HCT116 (cell line): ENCODE measurements at regions not wholly inside any gene's neighbourhood (a gene's known extent, or its start where the extent isn't known, plus 50 kb on each side); places are given as distances from the start of the nearest gene placed in this dataset.
"Not testable (repeated sequence)": the region's sequence is repeated elsewhere in the genome, so short reads cannot be mapped to it uniquely, and the experiment has no call there.

Experiments used
- ATAC-seq: fragments of 200-7000 bp; cut with Tn5 transposase; 2 replicates; pipeline ENCODE4 v1.9.1; 2020; ENCODE audit warnings: mild to moderate bottlenecking, moderate library complexity
- BruUV-seq: library from RNA; stranded (reverse); fragments of 400-500 nt; replicated peaks from 2 replicates; lab custom pipeline; 2021; lab: Mats Ljungman, UMichigan
- CTCF ChIA-PET: fragments of 300-600 bp; sonication (Branson Sonifier 250); formaldehyde crosslinking; loops from one replicate; lab custom pipeline; 2021; ENCODE audit warnings: antibody characterized with exemption; lab: Charles Lee
- POLR2A ChIA-PET: fragments of 300-600, 350-600 bp; sonication (Branson Sonifier 250); formaldehyde crosslinking; loops from one replicate; lab custom pipeline; 2021; ENCODE audit warnings: antibody characterized with exemption; lab: Charles Lee
- RAD21 ChIA-PET, 2 experiments: fragments of 300-600 bp; sonication (Branson Sonifier 250); formaldehyde crosslinking; loops; one replicate each; lab custom pipeline; 2023; ENCODE audit warnings: low total read pairs in 2 of 2; ENCODE audit not compliant: uncharacterized antibody in 2 of 2, unreplicated experiment in 2 of 2, low non-redundant PET in 1 of 2; lab: Charles Lee
- DNase-seq: peaks from one replicate; pipeline ENCODE4 v3.0.0-alpha.2; 2010; ENCODE audit warnings: low read depth, low spot score
- H2AFZ ChIP-seq: fragments of 200-600 bp; shearing (Covaris generic), sonication (generic); 2 replicates; pipeline ENCODE4 v1.6.1; 2017; ENCODE audit warnings: low read depth, mixed run types, mixed read lengths, antibody characterized with exemption, low read length; ENCODE audit not compliant: poor library complexity, severe bottlenecking
- H3K27ac ChIP-seq: 2 replicates; pipeline ENCODE4 v1.5.1; 2012; ENCODE audit warnings: low read depth, low read length
- H3K27me3 ChIP-seq: fragments of 200-600 bp; sonication (generic); 2 replicates; pipeline ENCODE4 v1.6.1; 2016; ENCODE audit warnings: mixed run types, low read length, mixed read lengths; ENCODE audit not compliant: insufficient read depth
- H3K36me3 ChIP-seq, 2 experiments: fragments of 200-500 bp in 1 of 2; fragments of 200-600 bp in 1 of 2; sonication (Bioruptor generic) in 1 of 2; sonication (generic) in 1 of 2; 2 replicates each; pipeline versions ENCODE4 v1.5.1 to v1.6.1; 2014 to 2016; ENCODE audit warnings: low read length in 2 of 2, inconsistent platforms in 1 of 2, mixed read lengths in 1 of 2, mixed run types in 1 of 2; ENCODE audit not compliant: insufficient read depth in 2 of 2, control insufficient read depth in 1 of 2
- H3K4me1 ChIP-seq, 2 experiments: fragments of 200-600 bp in 1 of 2; sonication (generic) in 1 of 2; 2 replicates each; pipeline versions ENCODE4 v1.5.1 to v1.6.1; 2012 to 2017; ENCODE audit warnings: low read length in 2 of 2, inconsistent platforms in 1 of 2, mild to moderate bottlenecking in 1 of 2, mixed read lengths in 1 of 2, mixed run types in 1 of 2, moderate library complexity in 1 of 2; ENCODE audit not compliant: insufficient read depth in 2 of 2, control insufficient read depth in 1 of 2
- H3K4me2 ChIP-seq: fragments of 200-600 bp; sonication (generic); 2 replicates; pipeline ENCODE4 v1.6.1; 2017; ENCODE audit warnings: mixed run types, low read length, mixed read lengths
- H3K4me3 ChIP-seq, 2 experiments: fragments of 200-600 bp in 1 of 2; sonication (generic) in 1 of 2; replicated peaks in 1 of 2; 2 replicates each; pipeline ENCODE4 v1.5.1; 2011 to 2016; ENCODE audit warnings: low read length in 2 of 2, control low read depth in 1 of 2, low read depth in 1 of 2, mild to moderate bottlenecking in 1 of 2, mixed read lengths in 1 of 2, mixed run types in 1 of 2
- H3K79me2 ChIP-seq: fragments of 200-600 bp; sonication (generic); 2 replicates; pipeline ENCODE4 v1.6.1; 2017; ENCODE audit warnings: mild to moderate bottlenecking, mixed run types, low read length, moderate library complexity, mixed read lengths; ENCODE audit not compliant: insufficient read depth
- H3K9ac ChIP-seq: fragments of 200-600 bp; sonication (generic); 2 replicates; pipeline ENCODE4 v1.6.1; 2016; ENCODE audit warnings: low read length, mixed read lengths
- H3K9me2 ChIP-seq: fragments of 200-600 bp; sonication (generic), shearing (Covaris generic); 2 replicates; pipeline ENCODE4 v1.6.1; 2017; ENCODE audit warnings: mixed run types, mild to moderate bottlenecking, moderate library complexity; ENCODE audit not compliant: insufficient read depth
- H3K9me3 ChIP-seq, 2 experiments: fragments of 200-500 bp in 1 of 2; fragments of 200-600 bp in 1 of 2; sonication (Bioruptor generic) in 1 of 2; sonication (generic) in 1 of 2; 2 replicates each; pipeline ENCODE4 v1.6.1; 2014 to 2017; ENCODE audit warnings: low read length in 2 of 2, mixed read lengths in 2 of 2, inconsistent platforms in 1 of 2, low read depth in 1 of 2, mild to moderate bottlenecking in 1 of 2, mixed run types in 1 of 2, moderate library complexity in 1 of 2; ENCODE audit not compliant: control insufficient read depth in 1 of 2, insufficient read depth in 1 of 2
- H4K20me1 ChIP-seq: fragments of 200-600 bp; sonication (generic), shearing (Covaris generic); 2 replicates; pipeline ENCODE4 v1.6.1; 2017; ENCODE audit warnings: mixed run types, mild to moderate bottlenecking, moderate library complexity; ENCODE audit not compliant: insufficient read depth
- EGR1 ChIP-seq: IDR thresholded peaks from 2 replicates; pipeline ENCODE4 v1.6.1; 2012; ENCODE audit warnings: low read depth
- ELF1 ChIP-seq: IDR thresholded peaks from 2 replicates; pipeline ENCODE4 v1.6.1; 2012; ENCODE audit warnings: low read depth, borderline replicate concordance
- FOSL1 ChIP-seq: IDR thresholded peaks from 2 replicates; pipeline ENCODE4 v1.6.1; 2012; ENCODE audit warnings: low read depth
- POLR2A ChIP-seq: IDR thresholded peaks from 2 replicates; pipeline ENCODE4 v1.7.0; 2011; ENCODE audit warnings: borderline replicate concordance; ENCODE audit not compliant: insufficient read depth, insufficient read length; ENCODE audit errors: extremely low read depth
- POLR2AphosphoS5 ChIP-seq: IDR thresholded peaks from 2 replicates; pipeline ENCODE4 v1.6.1; 2011; ENCODE audit warnings: mild to moderate bottlenecking, low read depth, low read length, moderate library complexity
- SIN3A ChIP-seq: IDR thresholded peaks from 2 replicates; pipeline ENCODE4 v1.6.1; 2012; ENCODE audit warnings: low read depth
- SP1 ChIP-seq: IDR thresholded peaks from 2 replicates; pipeline ENCODE4 v1.6.1; 2012; ENCODE audit warnings: low read depth
- ZFX ChIP-seq: fragments of 450-650 bp; IDR thresholded peaks from 2 replicates; pipeline ENCODE4 v1.6.1; 2017
- ZNF274 ChIP-seq: fragments of 200-500 bp; sonication (Bioruptor generic); IDR thresholded peaks from 2 replicates; pipeline ENCODE4 v1.6.1; 2014; ENCODE audit warnings: mild to moderate bottlenecking, low read depth, low read length, inconsistent platforms
- intact Hi-C: fragments of 100-400 bp; cut with micrococcal nuclease; formaldehyde crosslinking; loops from 2 replicates; pipeline ENCODE4 v1.10.0; 2022
- TF ChIP-seq, protein P1 (sequence below): IDR thresholded peaks from 2 replicates; pipeline ENCODE4 v1.6.1; 2012
- TF ChIP-seq, protein P2 (sequence below): IDR thresholded peaks from 2 replicates; pipeline ENCODE4 v1.6.1; 2012
- TF ChIP-seq, protein P3 (sequence below), 3 experiments: fragments of 200-600 bp in 1 of 3; sonication (generic) in 1 of 3; IDR thresholded peaks in 2 of 3; conservative IDR thresholded peaks in 1 of 3; 2 replicates each; pipeline ENCODE4 v1.5.1; 2012 to 2017; ENCODE audit warnings: low read depth in 2 of 3, low read length in 2 of 3, antibody characterized with exemption in 1 of 3, borderline replicate concordance in 1 of 3, control low read depth in 1 of 3, mild to moderate bottlenecking in 1 of 3, mixed read lengths in 1 of 3, mixed run types in 1 of 3, moderate library complexity in 1 of 3; ENCODE audit not compliant: insufficient read depth in 1 of 3

DNA sequence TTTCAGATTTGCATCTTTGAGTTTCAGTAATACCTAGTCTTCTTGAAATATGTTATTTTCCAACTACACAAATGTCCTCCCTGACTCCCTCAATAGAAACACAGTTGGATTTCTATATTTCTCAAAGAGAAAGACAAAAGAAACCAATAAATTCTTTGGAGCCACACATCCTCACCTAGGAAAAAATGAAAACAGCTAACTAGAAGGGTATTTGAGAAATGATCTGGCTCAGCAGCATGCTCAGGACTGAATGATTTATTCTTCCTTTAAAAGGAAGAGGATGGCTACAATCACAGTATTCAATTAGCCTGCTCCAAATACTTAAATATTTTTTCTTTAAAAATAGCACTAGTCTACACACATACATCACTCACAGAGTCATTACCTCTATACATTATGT lies 196.4 kb upstream of the TENT5A start:
- CTCF ChIA-PET: no interaction called here
- intact Hi-C loops: no loop called here

DNA sequence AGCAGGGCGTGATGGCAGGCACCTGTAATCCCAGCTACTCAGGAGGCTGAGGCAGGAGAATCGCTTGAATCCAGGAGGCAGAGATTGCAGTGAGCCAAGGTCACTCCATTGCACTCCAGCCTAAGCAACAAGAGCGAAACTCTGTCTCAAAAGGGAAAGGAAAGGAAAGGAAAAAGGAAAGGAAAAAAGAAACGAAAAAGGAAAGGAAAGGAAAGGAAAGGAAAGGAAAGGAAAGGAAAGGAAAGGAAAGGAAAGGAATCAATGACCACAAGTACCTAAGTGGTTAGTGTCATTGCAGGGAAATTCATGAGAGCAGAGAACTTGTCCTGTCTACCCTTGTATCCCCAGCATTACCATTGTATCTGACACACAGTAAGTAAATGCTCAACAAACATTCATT lies 195.7 kb upstream of the TENT5A start:
- intact Hi-C loops, H3K9ac ChIP-seq, H2AFZ ChIP-seq, CTCF ChIA-PET, H3K36me3 ChIP-seq, H3K27me3 ChIP-seq, ATAC-seq, H3K4me3 ChIP-seq, BruUV-seq, DNase-seq, H3K4me2 ChIP-seq, H3K9me2 ChIP-seq, H3K27ac ChIP-seq, H4K20me1 ChIP-seq, RAD21 ChIA-PET, H3K9me3 ChIP-seq, POLR2A ChIA-PET, H3K79me2 ChIP-seq: not testable (repeated sequence)
- H3K4me1 ChIP-seq: peaks cover 0 to 16% of the 10 kb centered on the region in 2 experiments; a peak in 2 of 4 replicates

More for the DNA sequence above, 196.4 kb upstream of the TENT5A start:
- no peaks in the 10 kb centered on the region for H3K36me3 ChIP-seq
- 0 out of 2 replicates have a peak, but pooled peaks cover 2% of the 10 kb centered on the region for H3K9me2 ChIP-seq
- H3K27ac ChIP-seq: no peak overlapping the region
- ATAC-seq (no peak), DNase-seq (no peak)
- H3K79me2 ChIP-seq: no peaks in the 10 kb centered on the region
- H3K4me3 ChIP-seq: no peak overlapping the region
- H3K4me2 ChIP-seq: no peak overlapping the region
- no peak overlapping the region for H3K9ac ChIP-seq
- no peaks in the 10 kb centered on the region for H3K27me3 ChIP-seq
- BruUV-seq: no TSS peak
- H3K4me1 ChIP-seq: peaks cover 0 to 16% of the 10 kb centered on the region in 2 experiments; a peak in 2 of 4 replicates
- POLR2A ChIA-PET: no interaction called here
- TF ChIP-seq ZFX (no peak), SIN3A (no peak), EGR1 (no peak), ELF1 (no peak), POLR2AphosphoS5 (no peak), ZNF274 (no peak), POLR2A (no peak), FOSL1 (no peak), SP1 (no peak)
- TF ChIP-seq, protein P1, sequence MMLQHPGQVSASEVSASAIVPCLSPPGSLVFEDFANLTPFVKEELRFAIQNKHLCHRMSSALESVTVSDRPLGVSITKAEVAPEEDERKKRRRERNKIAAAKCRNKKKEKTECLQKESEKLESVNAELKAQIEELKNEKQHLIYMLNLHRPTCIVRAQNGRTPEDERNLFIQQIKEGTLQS: no peak
- TF ChIP-seq, protein P2, sequence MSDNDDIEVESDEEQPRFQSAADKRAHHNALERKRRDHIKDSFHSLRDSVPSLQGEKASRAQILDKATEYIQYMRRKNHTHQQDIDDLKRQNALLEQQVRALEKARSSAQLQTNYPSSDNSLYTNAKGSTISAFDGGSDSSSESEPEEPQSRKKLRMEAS: no peak
- TF ChIP-seq, protein P3, sequence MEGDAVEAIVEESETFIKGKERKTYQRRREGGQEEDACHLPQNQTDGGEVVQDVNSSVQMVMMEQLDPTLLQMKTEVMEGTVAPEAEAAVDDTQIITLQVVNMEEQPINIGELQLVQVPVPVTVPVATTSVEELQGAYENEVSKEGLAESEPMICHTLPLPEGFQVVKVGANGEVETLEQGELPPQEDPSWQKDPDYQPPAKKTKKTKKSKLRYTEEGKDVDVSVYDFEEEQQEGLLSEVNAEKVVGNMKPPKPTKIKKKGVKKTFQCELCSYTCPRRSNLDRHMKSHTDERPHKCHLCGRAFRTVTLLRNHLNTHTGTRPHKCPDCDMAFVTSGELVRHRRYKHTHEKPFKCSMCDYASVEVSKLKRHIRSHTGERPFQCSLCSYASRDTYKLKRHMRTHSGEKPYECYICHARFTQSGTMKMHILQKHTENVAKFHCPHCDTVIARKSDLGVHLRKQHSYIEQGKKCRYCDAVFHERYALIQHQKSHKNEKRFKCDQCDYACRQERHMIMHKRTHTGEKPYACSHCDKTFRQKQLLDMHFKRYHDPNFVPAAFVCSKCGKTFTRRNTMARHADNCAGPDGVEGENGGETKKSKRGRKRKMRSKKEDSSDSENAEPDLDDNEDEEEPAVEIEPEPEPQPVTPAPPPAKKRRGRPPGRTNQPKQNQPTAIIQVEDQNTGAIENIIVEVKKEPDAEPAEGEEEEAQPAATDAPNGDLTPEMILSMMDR (IDR thresholded peaks at IDR 0.05 in 2 of 3, conservative IDR thresholded peaks at IDR 0.05 in 1 of 3; ENCODE audit: borderline replicate concordance in 1 of 3, insufficient read depth in 1 of 3, low read depth in 2 of 3, low read length in 2 of 3): no peak
- no peak overlapping the region for H2AFZ ChIP-seq
- RAD21 ChIA-PET: no interaction called here
- no peaks in the 10 kb centered on the region for H3K9me3 ChIP-seq
- no peaks in the 10 kb centered on the region for H4K20me1 ChIP-seq
